ENCODE measurements at regions not wholly inside any gene's neighbourhood (a gene's known extent, or its start where the extent isn't known, plus 50 kb on each side); places are given as distances from the start of the nearest gene placed in this dataset.
"Not testable (repeated sequence)": the region's sequence is repeated elsewhere in the genome, so short reads cannot be mapped to it uniquely, and the experiment has no call there.

DNA sequence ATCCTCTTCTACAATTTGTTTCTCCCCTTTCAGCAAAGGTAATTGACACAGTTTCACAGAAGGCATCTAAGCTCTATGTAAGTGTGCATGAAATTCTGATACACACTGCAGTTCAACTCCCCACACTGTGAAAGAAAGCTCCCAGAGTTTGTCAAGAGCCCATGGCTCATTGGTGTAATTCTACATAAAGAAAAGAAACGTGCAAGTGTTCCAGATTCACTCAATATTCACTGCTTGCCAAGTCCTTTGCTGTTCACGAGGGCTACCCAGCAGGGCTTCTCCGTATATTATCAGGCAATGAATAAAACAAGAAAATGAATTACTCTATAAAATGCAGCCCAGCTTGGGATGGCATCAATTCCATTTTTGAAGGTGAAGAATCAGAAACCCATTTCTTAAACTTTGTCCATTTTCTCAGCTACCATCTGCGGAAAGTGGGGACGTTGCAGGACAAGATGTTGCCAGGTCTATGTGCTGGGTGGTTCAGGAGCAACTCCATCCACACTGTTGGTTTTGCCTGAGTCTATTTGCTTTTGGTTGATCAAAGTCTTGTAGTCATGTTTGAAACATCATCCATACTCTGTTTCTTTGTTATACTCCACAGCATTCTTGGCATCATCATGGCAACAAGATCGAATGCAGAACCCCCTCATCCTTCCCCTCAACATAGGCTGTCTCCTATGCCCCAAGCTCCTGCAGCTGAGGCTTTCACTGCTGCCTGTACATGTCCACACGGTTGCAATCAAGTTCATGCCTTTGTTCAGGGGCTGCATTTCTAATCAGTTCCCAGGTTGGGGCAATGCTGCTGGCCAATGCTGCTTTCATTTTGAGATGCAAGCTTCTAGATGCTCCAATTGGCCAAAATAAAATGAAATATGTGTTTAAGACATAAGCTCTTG lies 301.8 kb downstream of the MED10 start:
- Histone ChIP-seq H3K4me3 (no peak overlapping the region), H3K27ac (no peak overlapping the region), H3K9me3 (no peaks in the 10 kb centered on the region), H3K27me3 (ENCODE audit: low read depth) (no peaks in the 10 kb centered on the region), H3K36me3 (no peaks in the 10 kb centered on the region), H3K4me1 (no peaks in the 10 kb centered on the region)
- ATAC-seq (no peak), DNase-seq (no peak)
- intact Hi-C loops (cut with DNase I): no loop called here
- TF ChIP-seq, protein P1, sequence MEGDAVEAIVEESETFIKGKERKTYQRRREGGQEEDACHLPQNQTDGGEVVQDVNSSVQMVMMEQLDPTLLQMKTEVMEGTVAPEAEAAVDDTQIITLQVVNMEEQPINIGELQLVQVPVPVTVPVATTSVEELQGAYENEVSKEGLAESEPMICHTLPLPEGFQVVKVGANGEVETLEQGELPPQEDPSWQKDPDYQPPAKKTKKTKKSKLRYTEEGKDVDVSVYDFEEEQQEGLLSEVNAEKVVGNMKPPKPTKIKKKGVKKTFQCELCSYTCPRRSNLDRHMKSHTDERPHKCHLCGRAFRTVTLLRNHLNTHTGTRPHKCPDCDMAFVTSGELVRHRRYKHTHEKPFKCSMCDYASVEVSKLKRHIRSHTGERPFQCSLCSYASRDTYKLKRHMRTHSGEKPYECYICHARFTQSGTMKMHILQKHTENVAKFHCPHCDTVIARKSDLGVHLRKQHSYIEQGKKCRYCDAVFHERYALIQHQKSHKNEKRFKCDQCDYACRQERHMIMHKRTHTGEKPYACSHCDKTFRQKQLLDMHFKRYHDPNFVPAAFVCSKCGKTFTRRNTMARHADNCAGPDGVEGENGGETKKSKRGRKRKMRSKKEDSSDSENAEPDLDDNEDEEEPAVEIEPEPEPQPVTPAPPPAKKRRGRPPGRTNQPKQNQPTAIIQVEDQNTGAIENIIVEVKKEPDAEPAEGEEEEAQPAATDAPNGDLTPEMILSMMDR (IDR thresholded peaks at IDR 0.05): no peak

DNA sequence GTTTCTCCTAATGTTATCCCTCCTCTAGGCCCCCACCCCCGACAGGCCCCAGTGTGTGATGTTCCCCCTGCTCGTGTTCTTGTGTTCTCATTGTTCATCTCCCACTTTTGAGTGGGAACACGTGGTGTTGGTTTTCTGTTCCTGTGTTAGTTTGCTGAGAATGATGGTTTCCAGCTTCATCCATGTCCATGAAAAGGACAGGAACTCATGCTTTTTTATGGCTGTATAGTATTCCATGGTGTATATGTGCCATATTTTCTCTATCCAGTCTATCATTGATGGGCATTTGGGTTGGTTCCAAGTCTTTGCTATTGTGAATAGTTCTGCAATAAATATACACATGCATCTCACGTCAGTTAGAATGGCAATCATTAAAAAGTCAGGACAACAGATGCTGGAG lies 305.9 kb downstream of the MED10 start:
- H3K27me3 ChIP-seq (ENCODE audit: low read depth); intact Hi-C loops (cut with DNase I); DNase-seq; H3K9me3 ChIP-seq; ATAC-seq; H3K27ac ChIP-seq; H3K36me3 ChIP-seq; H3K4me1 ChIP-seq; H3K4me3 ChIP-seq: not testable (repeated sequence)

DNA sequence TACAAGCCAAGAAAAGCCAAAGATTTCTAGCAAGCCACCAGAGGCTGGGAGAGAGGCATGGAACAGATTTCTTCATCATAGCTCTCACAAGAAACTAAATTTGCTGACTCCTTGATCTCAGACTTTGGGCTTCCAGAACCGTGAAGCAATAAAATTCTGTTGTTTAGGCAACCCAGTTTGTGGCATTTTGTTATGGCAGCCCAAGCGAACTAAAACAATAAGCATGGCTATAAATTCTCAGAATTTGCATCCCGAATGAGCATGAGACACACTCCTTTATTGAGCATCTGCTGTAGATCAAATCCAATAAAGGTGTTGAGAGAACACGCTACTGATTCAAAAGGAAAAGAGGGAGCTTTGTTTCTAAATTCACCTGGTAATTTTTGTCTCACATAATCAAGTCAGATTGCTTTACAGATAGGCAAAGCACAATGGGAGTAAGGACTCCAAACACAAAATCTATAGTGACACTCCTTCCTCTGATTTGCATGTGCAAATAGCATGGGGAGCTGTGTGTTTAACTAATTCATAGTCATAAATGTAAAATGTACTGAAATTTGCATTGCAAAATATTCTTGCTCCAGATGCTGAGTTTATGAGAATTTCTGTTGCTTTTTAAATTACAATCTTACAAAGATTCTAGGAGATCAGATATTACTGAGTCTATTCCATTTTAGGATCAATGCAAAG lies 308.7 kb downstream of the MED10 start:
- no peaks in the 10 kb centered on the region for H3K36me3 ChIP-seq
- H3K27ac ChIP-seq: no peak overlapping the region
- H3K4me1 ChIP-seq: no peaks in the 10 kb centered on the region
- no peak overlapping the region for H3K4me3 ChIP-seq
- intact Hi-C loops (cut with DNase I): no loop called here
- no peaks in the 10 kb centered on the region for H3K9me3 ChIP-seq
- no peaks in the 10 kb centered on the region for H3K27me3 ChIP-seq (ENCODE audit: low read depth)
- DNase-seq (no peak), ATAC-seq (no peak)
- TF ChIP-seq, protein P1 (IDR thresholded peaks at IDR 0.05): no peak

DNA sequence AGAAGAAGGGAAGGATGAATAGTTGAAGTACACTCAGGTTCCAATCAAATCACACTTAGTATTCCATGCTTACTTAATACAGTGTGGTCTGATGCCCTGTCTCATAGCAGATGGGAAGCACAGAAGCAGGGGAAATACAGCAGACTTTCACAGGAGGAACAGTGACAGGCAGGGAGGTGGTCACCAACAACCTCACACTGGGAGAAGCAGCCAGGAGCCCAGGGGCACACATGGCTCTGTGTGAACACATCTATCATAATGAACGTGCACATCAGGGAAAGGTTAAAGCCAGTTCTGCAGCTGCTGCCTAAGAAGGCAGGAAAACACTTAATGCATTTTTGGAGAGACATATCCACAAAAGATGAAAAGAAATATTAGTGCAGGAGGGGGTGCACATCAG lies 312.3 kb downstream of the MED10 start:
- intact Hi-C loops (cut with DNase I): no loop called here
- Histone ChIP-seq H3K27me3 (ENCODE audit: low read depth) (no peaks in the 10 kb centered on the region), H3K9me3 (no peaks in the 10 kb centered on the region), H3K36me3 (no peaks in the 10 kb centered on the region), H3K27ac (no peak overlapping the region), H3K4me1 (no peaks in the 10 kb centered on the region), H3K4me3 (no peak overlapping the region)
- ATAC-seq (no peak), DNase-seq (no peak)
- TF ChIP-seq, protein P1 (IDR thresholded peaks at IDR 0.05): no peak

DNA sequence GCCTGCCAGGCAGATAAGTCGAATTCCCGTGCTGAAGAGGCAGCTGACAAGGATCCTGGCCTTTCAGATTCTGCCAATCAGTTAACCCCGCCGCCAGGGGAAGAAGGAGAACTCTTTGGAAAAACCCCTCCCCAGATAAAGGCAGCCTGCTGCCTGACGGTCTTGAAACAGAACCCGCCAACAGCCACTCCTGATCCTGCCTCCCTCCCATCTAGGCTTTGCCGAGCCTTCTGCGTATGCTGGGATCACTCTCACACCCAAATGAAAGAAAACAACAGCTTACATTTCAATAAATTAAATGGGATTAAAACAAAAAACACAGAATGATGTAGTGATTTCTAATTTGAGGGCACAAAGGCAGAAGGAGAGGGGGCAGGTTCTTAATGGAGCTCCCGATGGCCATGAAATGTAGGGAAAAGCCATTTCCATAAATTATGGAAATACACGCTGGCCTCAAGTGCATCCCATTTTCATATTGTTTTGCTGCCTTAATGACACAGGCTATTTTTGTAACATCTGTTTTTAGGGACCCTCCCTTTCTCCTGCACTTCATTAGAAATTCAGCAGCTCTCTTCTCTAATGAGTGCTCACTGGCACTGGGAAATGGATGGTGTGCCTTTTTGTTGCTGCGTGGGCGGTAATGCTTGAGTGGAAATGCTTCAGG lies 319.1 kb downstream of the MED10 start:
- H3K9me3 ChIP-seq: no peaks in the 10 kb centered on the region
- no peaks in the 10 kb centered on the region for H3K36me3 ChIP-seq
- intact Hi-C loops (cut with DNase I): no loop called here
- DNase-seq (no peak), ATAC-seq (no peak)
- no peak overlapping the region for H3K27ac ChIP-seq
- TF ChIP-seq, protein P1 (IDR thresholded peaks at IDR 0.05): no peak
- no peaks in the 10 kb centered on the region for H3K27me3 ChIP-seq (ENCODE audit: low read depth)
- H3K4me3 ChIP-seq: no peak overlapping the region
- H3K4me1 ChIP-seq: no peaks in the 10 kb centered on the region

Measured in lower lobe of right lung (tissue), 2 donors.